T-helper 1 cell treated with Interleukin-12 subunit alpha and Interleukin-12 subunit beta and Interleukin-4 antibody, amounts not matched to agents 30 μg/mL and 1 μg/mL, for 36 hours (primary cell): ENCODE measurements at regions not wholly inside any gene's neighbourhood (a gene's known extent, or its start where the extent isn't known, plus 50 kb on each side); places are given as distances from the start of the nearest gene placed in this dataset.
A peak's percentile ranks its signal among the peaks of the same experiment; 100 is the strongest.
"Not testable (repeated sequence)": the region's sequence is repeated elsewhere in the genome, so short reads cannot be mapped to it uniquely, and the experiment has no call there.

Experiments used
- H3K27ac Mint-ChIP-seq: one replicate; pipeline ENCODE4 v1.8.0; 2021; ENCODE audit warnings: mild to moderate bottlenecking, mixed read lengths
- H3K27me3 Mint-ChIP-seq: one replicate; pipeline ENCODE4 v1.8.0; 2021; ENCODE audit warnings: low read depth, mixed read lengths
- H3K36me3 Mint-ChIP-seq: one replicate; pipeline ENCODE4 v1.8.0; 2021; ENCODE audit warnings: low read depth, mixed read lengths
- H3K4me1 Mint-ChIP-seq: one replicate; pipeline ENCODE4 v1.8.0; 2021; ENCODE audit warnings: low read depth, mixed read lengths
- H3K4me3 Mint-ChIP-seq: one replicate; pipeline ENCODE4 v1.8.0; 2021; ENCODE audit warnings: mild to moderate bottlenecking, moderate library complexity, mixed read lengths
- H3K9me3 Mint-ChIP-seq: one replicate; pipeline ENCODE4 v1.8.0; 2021; ENCODE audit warnings: mixed read lengths

DNA sequence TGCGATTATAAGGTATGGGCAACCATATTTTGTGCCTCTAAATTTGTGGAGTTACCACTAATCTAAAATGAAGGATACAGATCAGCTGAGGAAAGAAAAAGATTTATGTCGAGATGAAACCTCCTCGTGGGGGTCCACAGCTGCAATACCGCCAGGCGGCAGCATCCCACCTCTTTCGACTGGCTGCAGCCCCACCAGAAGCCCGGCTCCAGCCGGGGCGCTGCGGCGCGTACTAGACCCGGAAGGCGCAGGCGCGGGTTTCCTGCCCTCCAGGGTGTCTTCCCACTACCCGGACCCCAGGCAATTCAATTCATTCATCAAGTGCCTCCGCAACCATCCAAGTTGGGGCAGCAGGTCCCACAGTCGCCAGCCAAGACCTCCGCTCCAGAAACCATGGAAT, 366.1 kb upstream of the DEFB115 start:
- H3K27me3 Mint-ChIP-seq = peaks cover 30% of the 10 kb centered on the region
- peaks cover 16% of the 10 kb centered on the region for H3K9me3 Mint-ChIP-seq
- H3K36me3 Mint-ChIP-seq, H3K4me1 Mint-ChIP-seq, H3K27ac Mint-ChIP-seq, H3K4me3 Mint-ChIP-seq: not testable (repeated sequence)

DNA sequence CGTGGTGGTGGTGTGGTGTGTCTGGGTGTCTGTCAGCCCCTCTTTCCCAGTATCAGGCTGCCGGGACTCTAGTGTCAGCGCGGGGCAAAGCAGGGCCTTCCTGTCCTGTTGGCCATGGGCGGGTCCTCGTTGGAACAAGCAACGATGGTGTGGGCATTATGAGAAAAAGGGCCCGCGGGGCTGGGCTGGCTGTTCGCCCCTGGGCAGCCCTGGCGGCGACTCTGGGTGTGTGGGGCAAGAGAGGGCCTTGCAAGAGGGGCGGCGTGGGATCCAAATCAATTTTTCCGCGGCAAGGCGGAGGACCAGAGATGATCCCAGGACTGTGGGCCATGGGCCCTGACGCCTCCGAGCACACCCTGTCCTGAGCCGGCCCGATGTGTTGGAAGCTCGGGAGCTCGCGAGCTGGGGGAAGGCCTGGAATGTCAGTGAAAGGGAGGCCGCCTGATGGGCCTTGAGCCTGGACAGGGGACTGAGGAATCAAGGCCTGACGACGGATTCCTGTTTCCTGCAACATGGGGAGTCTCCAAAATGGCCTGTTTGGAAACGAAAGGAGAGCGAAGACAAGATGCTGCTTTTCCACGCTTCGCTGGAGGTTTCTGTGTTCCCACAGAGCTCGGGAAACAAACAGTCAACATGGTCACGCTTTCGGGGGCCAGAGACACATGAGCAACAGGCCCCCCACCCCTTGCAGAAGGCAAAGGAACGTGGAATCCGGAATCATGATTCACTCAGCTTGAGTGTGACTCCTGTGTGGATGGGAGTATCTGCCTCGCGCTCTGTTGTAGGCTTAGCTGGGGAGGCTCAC, 364.7 kb upstream of the DEFB115 start:
- H3K27me3 Mint-ChIP-seq = peaks cover 32% of the 10 kb centered on the region

GRCh38 chr20:30893346-30894314, 363.8 kb upstream of the DEFB115 start:
- not testable (repeated sequence) for H3K4me1 Mint-ChIP-seq, H3K9me3 Mint-ChIP-seq, H3K36me3 Mint-ChIP-seq, H3K27ac Mint-ChIP-seq, H3K4me3 Mint-ChIP-seq
- peaks cover 34% of the 10 kb centered on the region for H3K27me3 Mint-ChIP-seq

More for the DNA sequence above, 364.7 kb upstream of the DEFB115 start:
- peaks cover 5% of the 10 kb centered on the region for H3K9me3 Mint-ChIP-seq
- peaks cover 4% of the 10 kb centered on the region for H3K36me3 Mint-ChIP-seq
- no peak overlapping the region for H3K27ac Mint-ChIP-seq
- H3K4me1 Mint-ChIP-seq = no peaks in the 10 kb centered on the region
- H3K4me3 Mint-ChIP-seq = no peak overlapping the region

GRCh38 chr20:30894707-30895353, 362.6 kb upstream of the DEFB115 start:
- H3K27ac Mint-ChIP-seq, H3K4me1 Mint-ChIP-seq, H3K36me3 Mint-ChIP-seq, H3K9me3 Mint-ChIP-seq, H3K4me3 Mint-ChIP-seq: not testable (repeated sequence)
- H3K27me3 Mint-ChIP-seq = peaks cover 42% of the 10 kb centered on the region

DNA sequence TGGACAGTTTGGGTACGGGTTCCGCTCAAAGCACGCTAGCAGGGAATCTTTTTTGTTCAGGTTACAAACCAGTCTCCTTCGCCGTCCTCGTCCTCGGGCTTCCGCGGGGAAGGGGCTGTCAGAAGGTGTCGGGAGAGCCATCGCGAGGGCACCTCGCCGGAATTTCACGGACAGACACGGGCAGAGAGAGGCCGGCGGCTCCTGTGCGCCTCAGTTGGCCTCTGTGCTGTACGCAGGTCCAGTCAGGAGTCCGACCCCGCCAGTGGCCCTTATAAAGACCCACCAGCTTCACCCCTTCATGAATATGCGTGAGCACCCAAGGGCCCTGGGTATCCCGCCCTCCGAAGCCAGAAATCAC, 362.1 kb upstream of the DEFB115 start:
- not testable (repeated sequence) for H3K36me3 Mint-ChIP-seq, H3K9me3 Mint-ChIP-seq, H3K4me3 Mint-ChIP-seq, H3K4me1 Mint-ChIP-seq, H3K27ac Mint-ChIP-seq
- peaks cover 42% of the 10 kb centered on the region for H3K27me3 Mint-ChIP-seq

DNA sequence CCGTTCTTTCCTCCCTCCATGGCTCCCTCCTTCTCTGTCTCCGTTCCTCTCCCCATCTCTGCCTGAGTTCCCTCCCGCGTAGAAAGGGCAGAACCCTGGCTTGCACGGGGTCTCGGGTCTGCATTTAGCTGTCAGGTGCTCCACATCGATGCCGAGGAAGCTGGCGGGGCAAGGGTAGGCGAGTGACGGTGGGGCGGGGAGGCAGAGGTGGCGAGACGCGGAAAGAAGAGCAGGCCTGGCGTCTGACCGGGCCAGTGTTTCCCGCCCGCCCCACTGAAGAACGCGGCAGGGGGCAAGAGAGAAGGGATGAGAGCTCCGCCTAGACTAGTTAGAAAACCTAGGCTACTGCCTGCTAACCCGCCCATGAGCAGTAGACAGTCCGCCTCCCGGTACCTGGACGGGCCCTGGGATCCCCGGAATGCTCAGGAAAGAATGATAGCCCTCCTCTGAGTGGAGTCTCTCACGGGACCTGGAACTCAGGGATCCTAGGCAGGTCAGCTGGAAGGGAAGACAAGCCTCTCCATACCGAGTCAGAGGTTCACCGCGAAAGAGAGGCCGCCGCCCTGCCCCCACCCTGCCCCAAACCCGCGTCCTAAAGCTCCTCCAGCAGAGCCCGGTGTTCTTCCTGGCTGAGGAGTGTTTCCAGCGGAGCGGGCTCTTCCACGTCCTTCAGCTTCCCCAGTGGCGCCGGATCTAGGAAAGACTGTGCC, 357.9 kb upstream of the DEFB115 start:
- not testable (repeated sequence) for H3K4me1 Mint-ChIP-seq, H3K27ac Mint-ChIP-seq, H3K36me3 Mint-ChIP-seq
- peak overlapping the region; percentile 7 for H3K4me3 Mint-ChIP-seq
- H3K9me3 Mint-ChIP-seq = peaks cover 14% of the 10 kb centered on the region
- peaks cover 20% of the 10 kb centered on the region for H3K27me3 Mint-ChIP-seq

- Mint-ChIP-seq H3K9me3 (peaks cover 19% of the 10 kb centered on the region), H3K27me3 (peaks cover 20% of the 10 kb centered on the region)
- H3K27ac Mint-ChIP-seq, H3K4me3 Mint-ChIP-seq, H3K4me1 Mint-ChIP-seq, H3K36me3 Mint-ChIP-seq: not testable (repeated sequence)
These were observed 357.3 kb upstream of the DEFB115 start for GRCh38 chr20:30900080-30900719.

- H3K4me3 Mint-ChIP-seq, H3K36me3 Mint-ChIP-seq, H3K27me3 Mint-ChIP-seq, H3K4me1 Mint-ChIP-seq, H3K27ac Mint-ChIP-seq: not testable (repeated sequence)
- peaks cover 35% of the 10 kb centered on the region for H3K9me3 Mint-ChIP-seq
These were observed 352.2 kb upstream of the DEFB115 start for GRCh38 chr20:30905231-30905630.

DNA sequence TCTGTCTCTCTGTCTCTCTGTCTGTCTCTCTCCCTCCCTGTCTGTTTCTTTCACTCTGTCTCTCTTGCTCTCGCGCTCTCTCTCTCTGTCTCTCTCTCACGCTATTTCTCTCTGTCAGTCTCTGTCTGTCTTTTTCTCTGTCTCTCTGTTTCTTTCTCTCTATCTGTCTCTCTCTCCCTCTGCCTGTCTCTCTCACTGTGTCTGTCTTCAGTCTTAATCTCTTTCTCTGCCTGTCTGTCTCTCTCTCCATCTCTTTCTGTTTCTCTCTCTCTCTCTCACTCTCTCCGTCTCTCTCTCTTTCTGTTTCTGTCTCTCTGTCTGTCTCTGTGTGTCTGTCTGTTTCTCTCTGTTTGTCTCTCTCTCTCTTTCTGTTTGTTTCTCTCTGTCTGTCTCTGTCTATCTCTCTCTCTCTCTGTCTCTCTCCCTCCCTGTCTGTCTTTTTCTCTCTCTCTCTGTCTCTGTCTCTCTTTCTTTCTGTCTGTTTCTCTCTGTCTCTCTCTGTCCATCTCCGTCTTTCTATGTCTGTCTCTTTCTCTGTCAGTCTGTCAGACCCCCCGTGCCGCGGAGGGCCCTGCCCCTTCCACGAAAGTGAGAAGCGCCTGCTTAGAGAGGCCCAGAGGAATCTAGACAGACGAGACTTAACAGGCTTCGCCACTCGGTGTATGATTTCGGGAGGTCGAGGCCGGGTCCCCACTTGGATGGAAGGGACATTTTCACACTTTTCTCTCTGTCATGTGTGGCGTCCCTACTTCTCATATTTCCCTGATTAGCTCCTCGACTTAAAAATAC, 346.3 kb upstream of the DEFB115 start:
- peaks cover 43% of the 10 kb centered on the region for H3K9me3 Mint-ChIP-seq
- H3K36me3 Mint-ChIP-seq = peaks cover 3% of the 10 kb centered on the region
- no peak overlapping the region for H3K4me3 Mint-ChIP-seq
- H3K4me1 Mint-ChIP-seq = peaks cover 7% of the 10 kb centered on the region
- H3K27ac Mint-ChIP-seq = no peak overlapping the region
- H3K27me3 Mint-ChIP-seq = peaks cover 4% of the 10 kb centered on the region

DNA sequence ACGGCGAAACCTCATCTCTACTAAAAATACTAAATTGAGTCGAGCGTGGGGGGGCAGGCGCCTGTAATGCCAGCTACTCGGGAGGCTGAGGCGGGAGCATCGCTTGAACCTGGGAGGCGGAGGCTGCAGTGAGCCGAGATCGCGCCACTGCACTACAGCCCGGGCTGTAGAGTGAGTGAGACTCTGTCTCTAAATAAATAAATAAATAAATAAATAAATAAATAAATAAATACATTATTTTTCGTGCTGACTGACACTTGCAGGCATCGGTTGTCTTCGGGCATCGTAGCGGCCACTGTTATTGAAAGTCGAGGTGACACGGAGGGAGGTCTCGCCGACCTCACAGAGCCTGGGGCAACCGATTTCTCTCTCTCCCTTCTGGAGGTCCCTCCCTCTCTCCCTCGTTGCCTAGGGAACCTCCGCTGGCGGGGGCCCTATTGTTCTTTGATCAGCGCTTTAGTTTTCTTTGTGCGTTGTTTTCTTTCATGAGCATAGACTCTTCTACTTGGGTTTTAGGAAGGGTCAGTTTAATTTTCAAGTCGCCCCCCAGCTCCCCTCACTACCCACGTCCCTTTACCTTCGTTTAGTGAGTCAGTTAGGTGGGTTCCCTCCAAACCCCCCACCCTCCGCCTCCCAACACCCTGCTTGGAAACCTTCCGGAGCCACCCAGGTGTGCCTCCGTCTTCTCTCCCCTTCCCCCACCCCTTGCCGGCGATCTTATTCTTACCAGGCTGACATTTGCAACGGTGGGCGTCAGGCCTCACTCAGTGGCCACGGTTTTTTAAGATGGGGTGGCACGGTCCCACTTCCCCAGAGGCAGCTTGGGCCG, 345.4 kb upstream of the DEFB115 start:
- H3K27ac Mint-ChIP-seq, H3K4me3 Mint-ChIP-seq, H3K27me3 Mint-ChIP-seq, H3K36me3 Mint-ChIP-seq, H3K4me1 Mint-ChIP-seq: not testable (repeated sequence)
- H3K9me3 Mint-ChIP-seq = peaks cover 39% of the 10 kb centered on the region

- Mint-ChIP-seq H3K27ac (peak overlapping the region; percentile 6), H3K9me3 (peaks cover 37% of the 10 kb centered on the region)
These were observed 344.8 kb upstream of the DEFB115 start for GRCh38 chr20:30912661-30913026.

DNA sequence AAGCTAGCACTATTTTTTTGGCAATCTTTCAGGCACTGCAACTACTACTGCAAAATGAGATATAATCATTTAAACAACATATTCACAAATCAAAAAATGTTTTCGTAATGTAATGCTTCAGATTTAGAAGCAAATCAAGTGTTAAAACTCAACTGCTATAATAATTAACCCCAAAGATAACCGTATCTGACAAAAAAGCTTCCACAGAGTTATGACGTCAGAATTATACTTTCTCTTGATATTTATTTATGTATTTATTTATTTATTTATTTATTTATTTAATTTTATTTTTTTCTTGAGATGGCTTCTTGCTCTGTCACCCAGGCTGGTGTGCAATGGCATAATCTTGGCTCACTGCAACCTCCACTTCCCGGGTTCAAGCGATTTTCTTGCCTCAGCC, 341.1 kb upstream of the DEFB115 start:
- peaks cover 26% of the 10 kb centered on the region for H3K9me3 Mint-ChIP-seq
- H3K27me3 Mint-ChIP-seq, H3K36me3 Mint-ChIP-seq, H3K4me3 Mint-ChIP-seq, H3K4me1 Mint-ChIP-seq, H3K27ac Mint-ChIP-seq: not testable (repeated sequence)

More at GRCh38 chr20:30912661-30913026, 344.8 kb upstream of the DEFB115 start:
- peak overlapping the region; percentile 38 for H3K4me3 Mint-ChIP-seq
- not testable (repeated sequence) for H3K36me3 Mint-ChIP-seq, H3K27me3 Mint-ChIP-seq, H3K4me1 Mint-ChIP-seq
